GM21515 (cell line): ENCODE measurements at regions not wholly inside any gene's neighbourhood (a gene's known extent, or its start where the extent isn't known, plus 50 kb on each side); places are given as distances from the start of the nearest gene placed in this dataset.

ENCODE experiments used
- ATAC-seq: cut with Tn5 transposase; IDR thresholded peaks from one replicate; pipeline ENCODE4 v1.9.1; 2021; ENCODE audit not compliant: unreplicated experiment

DNA sequence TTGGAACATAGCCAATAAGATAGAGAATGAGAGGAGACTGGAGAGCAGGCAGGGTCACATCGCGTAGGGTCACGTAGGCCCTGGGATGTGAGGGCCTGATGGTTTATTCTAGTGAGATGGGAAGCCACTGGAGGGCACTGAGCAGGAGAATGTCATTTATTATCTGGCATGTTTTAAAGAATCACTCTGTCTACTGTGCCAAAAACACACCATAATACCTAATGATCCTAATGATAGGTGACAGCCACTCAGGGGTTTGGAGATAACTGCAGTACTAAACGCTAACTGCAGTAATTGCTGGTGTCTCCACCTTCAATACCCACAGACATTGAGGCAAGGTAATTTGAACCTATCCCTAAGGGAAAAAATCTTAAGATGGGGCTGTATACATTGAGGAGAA is 185.4 kb downstream of the TTLL7 start:
- ATAC-seq: no peak

DNA sequence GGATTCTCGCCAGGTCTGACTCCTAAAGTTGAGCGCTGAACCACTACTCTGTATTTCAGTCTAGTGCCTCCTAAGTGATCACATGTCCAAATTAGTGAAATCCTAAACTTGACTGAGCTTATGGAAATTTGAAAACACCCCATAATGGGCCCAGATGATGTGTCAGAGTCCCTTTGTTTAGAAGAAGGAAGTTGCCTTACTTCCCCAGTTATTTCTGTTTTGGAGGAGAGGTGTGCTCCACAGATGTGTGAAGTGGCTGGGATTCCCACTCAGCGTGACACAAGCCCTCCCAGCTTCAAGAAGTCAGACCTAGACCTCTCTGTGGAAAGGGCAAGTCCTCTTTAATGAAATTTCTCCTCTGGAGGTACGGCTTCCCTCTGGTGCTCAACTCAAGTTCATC is 188.8 kb downstream of the TTLL7 start:
- ATAC-seq: no peak

DNA sequence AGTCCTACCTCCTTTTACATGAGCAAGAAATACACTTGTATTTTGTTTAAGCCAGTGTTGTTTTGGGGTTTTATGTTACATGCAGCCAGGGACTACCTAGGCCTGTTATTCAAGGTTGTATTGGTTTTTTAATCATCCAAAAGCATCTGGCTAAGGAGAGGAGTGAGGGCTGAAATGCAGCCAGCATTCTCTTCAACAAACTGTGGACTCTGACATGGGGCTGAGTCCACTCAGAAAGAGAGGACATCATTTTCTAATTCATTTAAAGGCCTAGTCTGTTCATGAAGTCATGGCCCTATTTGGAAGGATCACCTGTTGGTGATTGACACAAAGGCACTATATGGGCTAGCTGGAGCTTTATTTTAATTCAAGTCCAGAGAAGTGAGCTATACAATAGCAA is 190.4 kb downstream of the TTLL7 start:
- ATAC-seq: no peak

DNA sequence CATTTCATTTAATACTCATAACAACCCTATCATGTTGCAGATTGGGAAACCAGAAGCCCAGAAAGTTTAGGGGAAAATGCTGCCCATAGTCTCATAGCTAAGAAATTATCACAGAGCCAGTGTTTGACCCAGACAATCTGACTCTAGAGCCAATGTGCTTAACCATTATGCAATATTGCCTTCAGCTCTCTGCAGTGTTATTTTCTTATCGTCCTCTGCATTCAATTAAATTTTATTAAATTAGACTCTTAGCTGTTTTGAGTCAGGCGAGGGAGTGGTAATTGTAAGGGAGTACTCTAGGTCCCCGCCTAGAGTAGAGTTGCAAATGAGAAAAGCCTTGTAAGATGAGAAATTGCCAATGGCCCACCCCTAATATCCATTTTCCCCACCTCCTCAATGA is 191.1 kb downstream of the TTLL7 start:
- ATAC-seq: no peak

DNA sequence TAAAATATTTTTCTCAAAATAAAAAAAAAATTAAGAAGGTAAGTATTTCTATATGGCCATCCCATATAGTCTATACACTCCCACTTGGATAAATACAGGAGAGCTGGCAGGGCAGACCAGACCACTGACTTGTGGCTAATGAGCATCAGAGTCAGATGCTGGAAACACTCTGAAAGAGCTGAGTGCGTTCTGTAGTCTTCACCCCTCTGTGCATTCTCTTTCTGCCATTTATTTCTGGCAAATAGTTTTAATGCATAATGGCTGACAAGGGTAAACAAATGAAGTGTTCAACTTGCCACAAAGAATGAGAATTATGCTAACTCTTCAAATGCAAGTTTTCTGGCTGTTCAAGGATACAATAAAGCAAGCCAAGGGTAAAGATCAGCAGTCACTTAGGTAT is 191.7 kb downstream of the TTLL7 start:
- no peak for ATAC-seq

DNA sequence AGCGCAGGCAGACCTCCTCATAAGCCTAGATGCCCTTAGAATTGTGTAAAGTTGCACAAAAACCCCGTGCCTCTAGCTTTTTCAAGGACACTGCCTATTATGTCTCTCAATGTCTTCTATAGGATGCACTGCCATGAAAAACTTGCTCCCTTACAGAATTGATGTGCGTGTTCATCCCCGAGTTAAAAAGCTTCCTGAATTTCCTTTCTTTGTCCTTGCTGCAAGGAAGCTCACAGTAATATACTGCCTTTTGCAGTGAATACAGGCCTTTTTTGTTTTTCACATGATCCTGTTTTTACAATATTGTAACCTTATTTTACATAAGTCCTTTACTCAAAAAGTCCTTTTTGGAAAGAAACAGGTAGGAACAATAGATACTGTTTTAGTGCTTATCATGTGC is 193.0 kb downstream of the TTLL7 start:
- no peak for ATAC-seq

DNA sequence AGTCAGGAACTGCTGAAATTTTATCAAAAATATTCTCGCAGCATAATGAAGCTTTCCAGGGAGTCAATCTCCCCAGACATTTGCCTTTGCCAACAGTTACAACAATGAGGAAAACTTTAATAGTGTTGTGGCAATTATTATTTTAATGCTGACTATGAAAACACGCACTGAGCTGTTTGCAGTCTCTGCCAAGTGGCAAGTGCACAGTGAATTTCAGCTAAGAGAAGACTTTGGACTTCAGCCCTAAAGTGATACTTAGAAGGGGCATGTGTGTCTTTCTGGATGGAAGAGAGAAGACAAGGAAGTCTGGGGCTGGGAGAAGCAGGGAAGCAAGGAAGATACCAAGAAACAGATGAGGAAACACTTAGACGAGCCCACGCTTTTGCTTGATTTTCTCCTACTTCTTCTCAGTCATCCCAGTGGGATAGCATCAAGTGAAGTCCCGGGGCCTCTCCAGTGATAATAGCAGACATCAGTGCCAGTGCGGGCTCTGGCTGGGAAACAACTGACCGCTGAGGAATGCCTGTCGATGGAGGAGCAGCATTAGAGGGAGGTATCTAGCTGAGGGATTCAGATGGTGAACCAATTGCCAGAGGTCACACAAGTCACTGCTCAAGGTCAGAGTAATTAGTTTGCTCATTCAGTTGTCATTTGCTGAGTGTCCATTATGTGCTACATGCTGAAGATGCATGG is 196.3 kb downstream of the TTLL7 start:
- no peak for ATAC-seq

DNA sequence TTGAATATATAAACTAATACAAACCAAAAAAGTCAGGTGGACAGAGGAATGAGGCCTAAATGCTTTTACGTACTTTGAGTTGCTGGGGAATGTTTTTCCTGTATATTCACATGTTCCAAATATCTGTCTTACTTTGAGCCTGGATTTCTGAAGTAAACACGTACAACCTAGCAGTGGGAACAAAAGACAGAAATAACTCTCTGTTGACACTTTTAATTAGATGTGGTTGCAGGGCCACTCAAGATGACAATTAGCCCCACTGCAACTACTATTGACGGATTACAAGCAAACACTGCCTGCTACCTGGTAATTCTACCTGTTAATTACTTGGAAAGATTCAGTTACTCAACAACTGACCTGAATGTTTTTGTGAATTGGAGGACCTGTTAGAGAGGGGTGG is 196.9 kb downstream of the TTLL7 start:
- ATAC-seq: no peak

DNA sequence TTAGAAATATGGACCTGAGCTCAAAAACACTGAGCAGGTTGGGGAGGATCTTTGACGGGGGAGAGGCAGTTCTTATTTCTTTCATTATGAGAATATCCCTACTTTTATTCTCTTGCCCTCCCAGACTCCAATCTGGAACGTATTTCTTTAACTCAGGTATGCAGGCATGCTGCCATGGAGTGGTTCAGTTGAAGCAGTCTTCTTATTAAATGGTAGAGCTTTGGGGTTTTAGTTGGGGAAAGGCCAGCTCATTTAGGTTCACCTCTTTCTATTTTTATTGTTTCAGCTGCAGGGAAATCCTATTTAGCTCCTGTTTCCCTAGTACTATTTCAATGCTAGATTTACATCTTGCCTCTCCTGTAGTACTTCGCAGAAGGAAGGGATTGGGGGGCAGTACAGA is 198.9 kb downstream of the TTLL7 start:
- ATAC-seq: no peak

DNA sequence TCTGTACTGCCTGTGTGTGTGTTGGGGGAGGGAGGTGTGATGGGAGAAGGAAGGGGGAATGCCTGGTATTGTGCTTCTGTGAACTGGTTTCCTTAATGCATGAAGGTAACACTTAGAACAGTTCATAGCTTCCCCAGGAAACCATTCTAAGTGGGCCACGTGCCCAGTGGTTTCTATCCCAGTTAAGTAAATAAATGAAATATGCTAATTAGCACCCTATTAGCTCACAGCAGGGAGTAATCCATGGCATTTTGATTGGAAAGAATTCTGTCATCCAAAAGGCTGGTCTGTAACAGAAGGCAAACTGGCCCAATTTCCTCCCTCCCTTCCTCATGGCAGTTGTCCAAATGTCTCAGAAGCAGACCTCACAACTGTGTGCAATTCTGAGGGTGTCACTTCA is 199.3 kb downstream of the TTLL7 start:
- no peak for ATAC-seq

DNA sequence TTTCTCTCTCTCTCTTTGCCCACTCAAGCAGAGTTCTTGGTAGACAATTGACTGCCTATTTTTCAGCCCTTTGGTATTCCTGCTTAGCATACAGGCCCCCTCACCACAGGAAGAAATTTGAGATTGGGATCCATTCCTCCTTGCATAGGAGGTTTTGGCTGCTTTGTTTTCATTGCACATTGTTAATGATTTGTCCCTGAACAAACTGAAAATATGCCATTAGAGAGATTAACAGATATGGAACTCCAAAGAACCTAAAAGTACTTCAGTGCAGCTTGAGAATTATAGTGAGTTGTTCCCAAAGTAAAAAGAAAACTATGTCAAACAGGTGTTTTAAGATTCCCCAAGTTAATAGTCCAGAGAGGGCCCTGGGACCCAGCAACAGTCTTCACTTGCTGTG is 200.0 kb downstream of the TTLL7 start:
- no peak for ATAC-seq

DNA sequence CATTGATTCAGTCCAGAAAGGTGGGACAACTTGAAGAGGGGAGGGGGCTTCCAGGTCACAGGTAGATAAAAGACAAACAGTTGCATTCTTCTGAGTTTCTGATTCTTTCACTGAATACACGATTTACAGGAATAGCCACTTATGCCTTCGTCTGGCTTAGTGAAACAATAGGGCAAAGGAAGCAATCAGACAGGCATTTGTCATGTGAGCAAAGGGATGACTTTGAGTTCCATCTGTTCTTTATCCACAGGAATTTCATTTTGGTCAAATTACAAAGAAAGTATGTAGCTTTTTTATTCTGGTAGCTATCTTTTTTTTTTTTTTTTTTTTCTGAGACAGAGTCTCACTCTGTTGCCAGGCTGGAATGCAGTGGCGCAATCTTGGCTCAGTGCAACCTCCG is 202.5 kb downstream of the TTLL7 start:
- ATAC-seq: no peak

DNA sequence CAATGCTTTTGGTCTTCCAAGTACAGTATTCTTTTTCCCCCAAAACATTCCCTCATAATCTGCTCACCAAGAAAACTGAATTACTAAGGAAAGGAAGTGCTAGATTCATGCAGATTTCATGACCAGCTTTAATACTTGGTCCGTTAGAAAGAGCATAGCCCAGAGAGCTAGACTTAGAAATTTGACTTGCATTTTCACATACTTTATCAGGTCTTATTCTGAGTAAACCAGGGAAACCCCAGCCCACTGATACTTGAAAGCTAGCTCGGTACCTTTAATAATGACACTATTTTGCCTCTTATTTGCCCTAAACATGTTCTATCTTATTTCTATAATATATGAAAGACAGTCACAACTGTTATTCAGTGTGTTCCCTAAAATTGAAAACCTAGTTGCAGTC is 204.5 kb downstream of the TTLL7 start:
- ATAC-seq: peak; percentile 68

DNA sequence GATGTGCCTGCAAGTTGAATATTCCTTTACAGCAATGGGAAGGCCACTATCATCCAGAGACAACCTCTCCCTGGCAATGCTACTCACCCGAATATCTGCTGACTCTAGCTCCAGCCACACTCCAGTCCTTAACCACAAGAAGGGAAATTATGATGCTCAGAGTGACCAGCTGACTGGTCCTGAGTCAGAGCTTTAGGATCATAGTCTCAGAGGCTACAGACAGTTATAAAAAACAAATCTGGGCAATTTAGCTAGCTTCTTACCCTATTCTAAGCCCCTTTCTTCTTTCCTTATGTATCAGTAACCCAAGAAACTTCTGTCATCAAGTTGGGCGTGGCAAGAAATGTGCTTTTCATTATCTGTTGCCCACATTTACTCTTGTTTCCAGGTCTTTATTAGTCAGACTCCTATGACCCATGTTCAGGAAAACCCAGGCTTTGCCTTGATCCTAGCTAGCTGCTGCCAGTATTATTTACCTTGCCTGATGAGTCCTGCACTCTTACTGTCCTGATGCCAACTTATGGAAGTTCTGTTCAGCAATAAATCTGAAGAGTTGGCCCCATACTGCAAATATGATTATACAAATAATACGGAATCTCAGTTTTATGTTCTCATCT is 207.0 kb downstream of the TTLL7 start:
- ATAC-seq: no peak

DNA sequence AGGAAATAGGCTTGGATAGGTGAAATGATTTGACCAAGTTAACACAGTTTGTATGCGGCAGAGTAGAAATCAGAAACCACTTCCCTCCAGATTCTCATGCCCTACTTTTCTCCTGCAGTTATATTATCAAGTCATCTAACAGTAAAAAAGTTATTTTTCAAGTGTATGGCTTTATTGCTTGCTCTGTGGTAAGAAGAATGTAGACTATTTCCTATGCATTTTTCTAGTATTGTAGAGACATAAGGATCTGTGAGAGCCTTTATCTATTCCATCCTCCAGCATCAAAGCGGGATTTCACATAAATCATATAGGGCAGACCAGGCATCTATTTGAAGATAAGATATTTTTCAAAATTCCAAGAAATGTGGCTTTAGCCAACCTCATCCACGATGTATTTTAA is 208.5 kb downstream of the TTLL7 start:
- ATAC-seq: no peak

DNA sequence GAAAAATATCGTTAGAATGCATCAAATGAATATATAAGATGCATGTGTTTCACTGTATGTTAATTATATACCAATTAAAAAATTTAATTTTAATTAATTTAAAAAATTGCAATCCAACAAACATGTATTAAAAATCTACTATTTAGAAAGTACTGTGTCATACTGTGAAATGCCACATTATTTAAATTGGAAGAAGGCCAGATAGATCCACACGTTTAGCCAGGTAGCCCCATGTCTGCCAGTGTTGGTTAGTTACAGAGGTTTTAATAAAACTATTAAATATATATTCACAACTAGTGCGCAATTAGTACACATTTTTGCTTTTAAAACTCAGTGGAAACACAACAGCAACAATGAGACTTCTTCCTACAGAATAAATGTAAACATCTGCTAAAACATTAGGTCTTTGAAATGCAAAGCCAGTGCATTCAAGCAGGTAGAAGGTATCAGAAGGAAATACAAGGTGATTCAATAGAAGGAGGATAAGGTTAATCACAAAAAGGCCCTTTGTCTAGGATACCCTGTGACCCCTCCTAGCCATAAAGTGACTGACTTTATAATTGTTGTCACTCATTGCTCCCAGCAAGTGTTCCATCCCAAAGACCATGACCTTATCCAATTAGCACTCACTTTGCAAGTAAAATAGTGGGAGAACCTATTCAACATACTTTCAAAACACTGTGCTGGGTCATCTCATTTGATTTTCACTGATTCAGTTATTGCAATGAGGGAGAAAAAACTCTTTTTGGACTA is 211.5 kb downstream of the TTLL7 start:
- ATAC-seq: no peak

DNA sequence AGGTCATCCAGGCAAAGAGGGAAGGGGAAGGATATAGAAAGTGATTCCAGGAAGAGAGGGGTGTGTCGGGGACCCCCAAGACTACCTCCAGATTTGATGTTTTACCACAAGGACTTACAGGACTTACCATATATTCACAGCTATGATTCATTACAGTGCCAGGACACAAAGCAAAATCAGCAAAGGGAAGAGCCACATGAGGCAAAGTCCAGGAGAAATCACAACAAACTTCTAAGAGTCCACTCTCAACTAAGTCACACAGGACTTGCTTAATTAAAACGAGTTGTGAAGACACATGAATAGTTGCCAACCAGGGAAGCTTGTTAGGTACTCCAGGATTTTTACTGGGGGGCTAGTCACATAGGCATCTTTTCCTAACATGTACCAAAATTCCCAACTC is 217.3 kb downstream of the TTLL7 start:
- ATAC-seq: no peak

DNA sequence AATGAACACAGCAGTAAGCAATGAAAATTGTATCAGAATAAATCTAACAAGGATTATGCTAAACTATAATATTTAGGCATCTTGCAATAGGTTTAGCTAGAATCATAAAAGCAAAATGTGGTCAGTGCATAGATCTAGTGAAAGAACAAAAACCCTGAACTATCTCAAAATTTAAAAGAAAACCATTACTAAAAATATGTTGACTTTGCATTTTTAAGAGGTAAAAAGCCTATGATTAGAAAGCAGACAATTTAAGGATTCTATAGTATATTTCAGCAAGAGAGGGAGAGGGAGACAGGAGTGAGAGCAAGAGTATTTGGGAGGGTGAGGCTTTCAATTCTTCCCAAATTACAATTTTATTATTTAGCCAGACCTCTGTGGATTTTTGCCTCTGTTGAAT is 219.4 kb downstream of the TTLL7 start:
- ATAC-seq: no peak

DNA sequence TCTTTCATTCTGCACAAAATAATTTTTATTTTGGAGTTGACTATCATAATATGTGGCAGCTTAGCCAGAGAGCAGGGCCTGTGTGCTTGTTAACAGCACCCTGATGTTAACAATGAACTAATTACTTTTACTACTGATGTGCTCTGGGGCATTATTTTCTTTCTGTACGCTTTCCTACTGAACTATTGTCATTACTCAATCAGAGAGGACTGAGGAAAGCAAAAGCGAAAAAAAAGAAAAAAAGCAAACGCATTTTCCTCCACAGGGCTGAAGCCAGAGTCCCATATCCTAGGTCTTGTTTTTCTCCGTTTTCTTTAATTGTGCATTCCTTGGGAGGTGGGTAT is 221.2 kb downstream of the TTLL7 start:
- no peak for ATAC-seq

DNA sequence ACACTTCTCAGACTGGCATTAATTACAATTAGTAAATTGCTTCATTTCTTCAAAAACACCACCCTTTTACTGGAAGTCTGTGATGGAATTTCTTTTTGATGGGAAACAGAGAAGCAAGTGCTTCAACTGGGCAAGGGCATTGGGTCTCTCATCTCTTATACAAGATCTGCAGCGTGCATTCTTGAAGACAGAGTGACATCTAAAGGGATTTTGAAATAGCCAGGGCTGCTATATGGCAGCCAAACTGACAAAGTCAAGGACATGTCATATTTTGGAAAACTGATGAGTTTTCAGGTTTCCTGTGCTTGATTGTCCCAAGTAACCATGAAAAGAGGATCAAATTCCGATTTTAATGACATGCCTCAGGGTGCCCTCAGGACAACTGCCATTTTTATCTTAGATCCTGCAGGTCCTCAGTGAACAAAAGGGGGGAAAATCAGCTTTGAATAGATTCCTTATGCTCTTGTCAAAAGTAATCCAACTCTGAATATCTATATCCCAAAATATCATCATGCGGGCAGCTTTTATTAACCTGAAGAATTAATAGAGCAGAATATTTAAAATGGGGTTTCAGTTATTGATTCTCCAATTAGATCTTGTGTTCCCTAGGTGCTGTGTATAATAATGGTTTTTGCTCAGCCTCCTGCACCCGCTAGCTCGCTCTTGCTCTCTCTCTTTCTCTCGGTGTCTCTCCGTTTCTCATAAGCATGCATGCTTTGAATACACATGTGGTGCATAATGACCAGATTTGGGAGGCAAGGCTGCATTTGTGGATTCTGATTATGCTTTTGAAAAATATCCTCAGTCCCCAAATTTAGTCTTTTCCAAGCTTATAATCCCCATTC is 221.8 kb downstream of the TTLL7 start:
- ATAC-seq: no peak

DNA sequence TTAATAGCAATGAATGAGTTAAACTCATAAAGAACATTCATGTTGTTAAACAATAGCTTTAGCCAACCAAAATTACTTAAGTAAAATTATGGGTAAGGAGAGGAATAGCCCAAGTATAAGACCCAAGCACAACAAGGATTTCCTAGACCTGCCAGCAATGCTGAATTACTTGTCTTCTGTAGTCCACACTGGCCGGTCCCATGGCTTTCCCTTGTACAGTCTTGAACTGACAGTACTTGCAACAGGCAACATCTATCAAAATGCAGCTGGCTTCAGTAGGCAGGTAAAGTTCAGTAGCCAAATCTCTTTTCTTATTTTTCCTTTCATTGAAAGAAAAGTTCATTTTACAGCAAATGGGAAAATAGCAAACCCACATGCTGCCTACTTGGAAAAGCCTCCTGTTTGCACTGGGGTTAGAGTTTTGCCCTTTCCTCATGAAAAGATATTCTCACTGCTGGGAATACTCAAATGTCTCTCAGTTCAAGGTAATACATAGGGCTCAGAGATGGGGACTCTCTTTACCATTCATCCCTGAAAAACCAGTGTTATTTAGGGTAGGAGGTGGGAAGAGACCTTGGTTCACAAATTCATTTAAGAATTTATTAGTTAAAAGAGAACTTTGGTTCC is 222.8 kb downstream of the TTLL7 start:
- no peak for ATAC-seq
